ENCODE measurements at regions not wholly inside any gene's neighbourhood (a gene's known extent, or its start where the extent isn't known, plus 50 kb on each side); places are given as distances from the start of the nearest gene placed in this dataset.

GRCh38 chr12:20268121-20268732 lies 100.1 kb upstream of the PDE3A start:
- Histone ChIP-seq H4K20me1 (ENCODE audit: control insufficient read depth, extremely low read depth, insufficient read depth, low read length) (no peaks in the 10 kb centered on the region), H3K9ac (ENCODE audit: insufficient read depth, low read length) (no peak overlapping the region), H3K9me3 (ENCODE audit: control insufficient read depth, insufficient read depth, low read depth, low read length) (no peaks in the 10 kb centered on the region), H3K27me3 (ENCODE audit: control insufficient read depth, insufficient read depth, low read length) (no peaks in the 10 kb centered on the region), H3K4me2 (ENCODE audit: extremely low read depth, insufficient read depth, low read length) (no peak overlapping the region), H3K79me2 (ENCODE audit: control insufficient read depth, insufficient read depth, low read length) (no peaks in the 10 kb centered on the region), H3K27ac (ENCODE audit: insufficient read depth, low read length) (no peak overlapping the region), H3K4me3 (replicated peaks in 1 of 4; ENCODE audit: control extremely low read depth in 1 of 4, insufficient read depth in 1 of 4, low read depth in 3 of 4, low read length in 4 of 4) (no peak overlapping the region), H2AFZ (ENCODE audit: low read length) (no peak overlapping the region), H3K4me1 (ENCODE audit: control insufficient read depth, extremely low read depth, insufficient read depth, low read length) (no peaks in the 10 kb centered on the region), H3K36me3 (ENCODE audit: control insufficient read depth, insufficient read depth, low read length) (no peaks in the 10 kb centered on the region)
- TF ChIP-seq EZH2 (IDR thresholded peaks at IDR 0.05; ENCODE audit: low read length, missing control alignments) (no peak), CTCF (conservative IDR thresholded peaks at IDR 0.05 in 1 of 2, IDR thresholded peaks at IDR 0.05 in 1 of 2; ENCODE audit: low read depth in 1 of 2, low read length in 2 of 2) (no peak)
- DNase-seq (ENCODE audit: low read depth in 2 of 2), result peak; percentile 7 to 66

DNA sequence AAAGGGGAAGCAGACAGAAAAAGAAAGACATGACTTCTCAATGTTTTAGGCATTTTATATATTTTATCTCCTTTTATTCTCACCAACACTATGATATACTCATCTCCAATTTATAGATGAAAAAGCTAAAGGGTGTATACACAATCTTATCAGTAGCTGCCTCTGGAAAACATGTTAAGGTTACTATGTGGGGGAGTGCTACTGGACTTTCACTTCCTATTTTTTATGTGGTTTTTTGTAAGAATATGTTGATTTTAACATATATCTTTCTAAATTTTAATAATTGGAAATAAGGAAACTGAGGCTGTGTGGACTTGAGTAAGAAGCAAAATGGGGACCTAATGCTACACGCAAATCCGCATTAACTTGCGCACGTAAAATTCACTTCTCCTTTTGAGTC lies 99.6 kb upstream of the PDE3A start:
- Histone ChIP-seq H3K9me3 (ENCODE audit: control insufficient read depth, insufficient read depth, low read depth, low read length) (no peaks in the 10 kb centered on the region), H3K4me3 (replicated peaks in 1 of 4; ENCODE audit: control extremely low read depth in 1 of 4, insufficient read depth in 1 of 4, low read depth in 3 of 4, low read length in 4 of 4) (no peak overlapping the region), H3K4me1 (ENCODE audit: control insufficient read depth, extremely low read depth, insufficient read depth, low read length) (no peaks in the 10 kb centered on the region), H3K79me2 (ENCODE audit: control insufficient read depth, insufficient read depth, low read length) (no peaks in the 10 kb centered on the region), H3K9ac (ENCODE audit: insufficient read depth, low read length) (no peak overlapping the region), H2AFZ (ENCODE audit: low read length) (no peak overlapping the region), H3K4me2 (ENCODE audit: extremely low read depth, insufficient read depth, low read length) (no peak overlapping the region), H4K20me1 (ENCODE audit: control insufficient read depth, extremely low read depth, insufficient read depth, low read length) (no peaks in the 10 kb centered on the region), H3K27me3 (ENCODE audit: control insufficient read depth, insufficient read depth, low read length) (no peaks in the 10 kb centered on the region), H3K36me3 (ENCODE audit: control insufficient read depth, insufficient read depth, low read length) (no peaks in the 10 kb centered on the region), H3K27ac (ENCODE audit: insufficient read depth, low read length) (no peak overlapping the region)
- no peak for DNase-seq (ENCODE audit: low read depth in 2 of 2)
- TF ChIP-seq CTCF (conservative IDR thresholded peaks at IDR 0.05 in 1 of 2, IDR thresholded peaks at IDR 0.05 in 1 of 2; ENCODE audit: low read depth in 1 of 2, low read length in 2 of 2) (no peak), EZH2 (IDR thresholded peaks at IDR 0.05; ENCODE audit: low read length, missing control alignments) (no peak)

DNA sequence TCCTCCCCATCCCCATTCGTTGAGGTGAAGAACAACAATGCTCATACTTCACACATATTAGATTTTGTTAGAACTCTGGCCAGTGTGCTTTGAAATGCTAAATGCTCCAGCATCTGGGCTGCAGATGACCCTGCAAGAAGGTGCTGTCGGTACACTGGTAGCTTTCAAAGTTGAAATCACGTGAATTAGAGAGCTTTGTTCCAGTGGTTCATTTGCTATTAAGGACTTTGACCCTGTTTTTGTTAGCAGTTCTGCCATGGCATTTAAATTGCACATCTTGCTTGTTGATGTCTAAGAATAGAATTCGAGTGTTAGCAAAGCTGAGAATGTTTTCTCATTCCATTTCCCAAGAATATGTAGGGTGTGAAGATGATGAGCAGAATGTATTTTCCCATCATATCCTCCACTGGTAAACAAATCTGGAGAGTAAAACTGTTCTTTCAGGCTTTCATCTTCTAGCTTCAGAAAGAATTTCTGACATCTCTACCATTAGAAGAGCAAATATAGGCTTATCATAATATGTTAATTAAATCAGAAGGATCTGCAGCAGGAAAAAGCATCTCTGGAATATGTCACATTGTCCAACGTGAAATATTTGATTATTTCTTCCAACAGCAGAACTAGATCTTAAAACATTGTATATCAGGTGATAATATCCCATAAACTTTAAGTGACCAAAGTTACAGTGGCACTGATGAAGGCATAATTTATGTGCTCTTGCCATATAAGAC lies 98.8 kb upstream of the PDE3A start:
- H3K9ac ChIP-seq (ENCODE audit: insufficient read depth, low read length), result no peak overlapping the region
- no peaks in the 10 kb centered on the region for H3K4me1 ChIP-seq (ENCODE audit: control insufficient read depth, extremely low read depth, insufficient read depth, low read length)
- H3K9me3 ChIP-seq (ENCODE audit: control insufficient read depth, insufficient read depth, low read depth, low read length), result no peaks in the 10 kb centered on the region
- no peak overlapping the region for H2AFZ ChIP-seq (ENCODE audit: low read length)
- TF ChIP-seq EZH2 (IDR thresholded peaks at IDR 0.05; ENCODE audit: low read length, missing control alignments) (no peak), CTCF (conservative IDR thresholded peaks at IDR 0.05 in 1 of 2, IDR thresholded peaks at IDR 0.05 in 1 of 2; ENCODE audit: low read depth in 1 of 2, low read length in 2 of 2) (no peak)
- H3K4me2 ChIP-seq (ENCODE audit: extremely low read depth, insufficient read depth, low read length), result no peak overlapping the region
- no peaks in the 10 kb centered on the region for H3K27me3 ChIP-seq (ENCODE audit: control insufficient read depth, insufficient read depth, low read length)
- no peaks in the 10 kb centered on the region for H3K79me2 ChIP-seq (ENCODE audit: control insufficient read depth, insufficient read depth, low read length)
- H4K20me1 ChIP-seq (ENCODE audit: control insufficient read depth, extremely low read depth, insufficient read depth, low read length), result no peaks in the 10 kb centered on the region
- H3K4me3 ChIP-seq (replicated peaks in 1 of 4; ENCODE audit: control extremely low read depth in 1 of 4, insufficient read depth in 1 of 4, low read depth in 3 of 4, low read length in 4 of 4), result no peak overlapping the region
- no peaks in the 10 kb centered on the region for H3K36me3 ChIP-seq (ENCODE audit: control insufficient read depth, insufficient read depth, low read length)
- no peak for DNase-seq (ENCODE audit: low read depth in 2 of 2)
- H3K27ac ChIP-seq (ENCODE audit: insufficient read depth, low read length), result no peak overlapping the region

Measured in fibroblast of lung (primary cell).